Glutamatergic neuron (in vitro differentiated cells): ENCODE measurements at regions not wholly inside any gene's neighbourhood (a gene's known extent, or its start where the extent isn't known, plus 50 kb on each side); places are given as distances from the start of the nearest gene placed in this dataset.

Experiments used
- DNase-seq: peaks from one replicate; pipeline ENCODE4 v3.0.0; 2022
- H3K27ac Mint-ChIP-seq: one replicate; pipeline ENCODE4 v1.8.0; 2020; ENCODE audit warnings: mild to moderate bottlenecking, mixed read lengths, inconsistent platforms; ENCODE audit not compliant: unreplicated experiment
- H3K27me3 Mint-ChIP-seq: one replicate; pipeline ENCODE4 v1.8.0; 2020; ENCODE audit warnings: mild to moderate bottlenecking, moderate library complexity, mixed read lengths, inconsistent platforms; ENCODE audit not compliant: unreplicated experiment
- H3K36me3 Mint-ChIP-seq: one replicate; pipeline ENCODE4 v1.8.0; 2020; ENCODE audit warnings: mild to moderate bottlenecking, mixed read lengths, inconsistent platforms; ENCODE audit not compliant: unreplicated experiment
- H3K4me1 Mint-ChIP-seq: one replicate; pipeline ENCODE4 v1.8.0; 2020; ENCODE audit warnings: mild to moderate bottlenecking, low read depth, mixed read lengths, inconsistent platforms; ENCODE audit not compliant: unreplicated experiment
- H3K4me3 Mint-ChIP-seq: one replicate; pipeline ENCODE4 v1.8.0; 2020; ENCODE audit warnings: mild to moderate bottlenecking, mixed read lengths, inconsistent platforms; ENCODE audit not compliant: unreplicated experiment
- H3K9me3 Mint-ChIP-seq: one replicate; pipeline ENCODE4 v1.8.0; 2020; ENCODE audit warnings: mild to moderate bottlenecking, moderate library complexity, mixed read lengths, inconsistent platforms; ENCODE audit not compliant: unreplicated experiment
- CTCF ChIP-seq: fragments of 200-600 bp; sonication (generic); IDR thresholded peaks from one replicate; pipeline ENCODE4 v1.5.0; 2021; ENCODE audit not compliant: partially characterized antibody, unreplicated experiment

DNA sequence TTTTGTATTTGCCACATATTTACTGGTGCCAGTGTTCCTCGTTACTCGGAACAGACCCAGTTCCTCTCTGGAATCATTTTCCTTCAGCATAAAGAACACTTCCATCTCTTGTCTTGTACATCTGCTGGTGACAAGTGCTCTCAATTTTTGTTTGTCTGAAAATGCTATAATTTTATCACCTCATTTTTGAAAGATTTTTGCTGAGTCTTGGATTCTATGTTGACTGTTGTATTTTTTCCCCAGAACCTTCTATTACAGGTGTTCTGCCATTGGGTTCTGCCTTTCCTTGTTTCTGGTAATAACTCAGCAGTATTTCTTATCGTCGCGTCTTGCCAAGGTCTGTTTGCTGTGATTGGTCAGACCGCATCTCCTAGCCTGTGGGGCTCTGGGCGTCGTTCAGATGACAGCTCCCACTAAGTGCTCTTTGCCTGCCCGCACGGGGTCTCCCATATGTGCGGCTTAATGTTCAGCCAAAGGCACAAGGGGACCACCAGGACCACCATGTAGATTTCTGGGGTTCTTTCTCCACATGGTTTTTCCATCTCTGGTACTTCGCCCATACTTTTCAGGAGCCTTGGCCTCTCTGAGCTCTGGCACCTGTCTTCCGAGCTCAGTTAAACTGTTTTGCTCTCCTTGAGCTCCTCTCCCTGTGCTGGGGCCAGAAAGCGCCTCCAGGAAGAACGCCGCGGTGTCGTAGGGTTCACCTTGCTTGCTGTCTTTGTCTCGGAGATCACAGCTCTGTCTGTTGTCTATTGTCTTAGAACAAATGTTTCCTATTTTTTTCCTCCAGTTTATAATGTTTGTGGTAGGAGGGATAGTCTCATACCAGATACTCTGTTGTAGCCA lies 80.0 kb downstream of the METRNL start:
- TF ChIP-seq CTCF = no peak
- DNase-seq = no peak
- Mint-ChIP-seq H3K36me3 (no peaks in the 10 kb centered on the region), H3K4me3 (no peak overlapping the region), H3K27me3 (peaks cover 4% of the 10 kb centered on the region), H3K27ac (no peak overlapping the region), H3K9me3 (peaks cover 7% of the 10 kb centered on the region), H3K4me1 (peaks cover 2% of the 10 kb centered on the region)

DNA sequence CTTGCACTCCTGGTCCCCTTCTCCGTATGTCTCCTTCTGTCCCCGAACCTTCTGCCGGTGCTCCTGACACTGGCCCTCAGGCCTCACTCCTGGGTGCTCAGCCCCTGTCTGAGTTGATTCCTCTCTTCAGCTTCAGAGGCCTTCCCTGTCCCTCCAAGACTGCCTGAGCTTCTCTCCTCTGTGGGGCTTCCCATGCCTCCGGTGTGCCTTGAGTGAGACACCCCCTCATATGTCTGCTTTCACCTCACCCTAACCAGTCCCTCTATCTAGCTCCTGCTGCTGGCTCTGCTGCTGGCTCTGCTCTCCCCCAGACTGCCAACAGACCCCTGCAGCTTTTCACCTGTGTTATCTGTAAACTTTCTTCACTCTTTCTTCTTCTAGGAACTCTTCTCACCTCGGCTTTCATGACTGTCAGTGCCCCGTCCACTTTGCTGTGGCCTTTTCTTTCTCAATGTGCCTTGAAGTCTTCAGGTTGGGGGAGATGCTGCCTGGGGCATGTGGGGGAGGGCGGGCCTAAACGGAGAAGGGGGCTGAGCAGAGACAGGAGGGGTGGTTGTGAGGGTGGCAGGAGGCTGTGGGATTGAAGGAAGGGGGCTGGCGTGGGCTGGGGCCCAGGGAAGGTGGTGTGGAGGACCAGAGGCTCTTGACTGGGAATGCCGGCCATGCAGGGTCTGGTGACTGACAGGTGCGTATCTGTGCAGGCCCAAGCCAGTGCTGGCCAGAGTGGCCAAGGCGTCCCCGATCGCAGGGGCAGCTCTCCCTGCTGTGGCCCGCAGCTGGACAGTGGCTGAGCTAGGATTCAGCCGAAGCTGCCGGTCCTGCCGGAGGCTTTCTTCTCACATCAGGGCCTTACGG lies 81.3 kb downstream of the METRNL start:
- Mint-ChIP-seq H3K36me3 (no peaks in the 10 kb centered on the region), H3K9me3 (peaks cover 7% of the 10 kb centered on the region), H3K27me3 (no peaks in the 10 kb centered on the region), H3K4me1 (peaks cover 2% of the 10 kb centered on the region), H3K4me3 (no peak overlapping the region), H3K27ac (no peak overlapping the region)
- no peak for DNase-seq
- TF ChIP-seq CTCF = no peak

GRCh38 chr17:83161298-83162034 lies 82.1 kb downstream of the METRNL start:
- no peak for TF ChIP-seq CTCF
- peaks cover 10% of the 10 kb centered on the region for H3K9me3 Mint-ChIP-seq
- H3K4me1 Mint-ChIP-seq = peaks cover 2% of the 10 kb centered on the region
- no peaks in the 10 kb centered on the region for H3K36me3 Mint-ChIP-seq
- no peak overlapping the region for H3K4me3 Mint-ChIP-seq
- no peaks in the 10 kb centered on the region for H3K27me3 Mint-ChIP-seq
- no peak overlapping the region for H3K27ac Mint-ChIP-seq
- DNase-seq = no peak

DNA sequence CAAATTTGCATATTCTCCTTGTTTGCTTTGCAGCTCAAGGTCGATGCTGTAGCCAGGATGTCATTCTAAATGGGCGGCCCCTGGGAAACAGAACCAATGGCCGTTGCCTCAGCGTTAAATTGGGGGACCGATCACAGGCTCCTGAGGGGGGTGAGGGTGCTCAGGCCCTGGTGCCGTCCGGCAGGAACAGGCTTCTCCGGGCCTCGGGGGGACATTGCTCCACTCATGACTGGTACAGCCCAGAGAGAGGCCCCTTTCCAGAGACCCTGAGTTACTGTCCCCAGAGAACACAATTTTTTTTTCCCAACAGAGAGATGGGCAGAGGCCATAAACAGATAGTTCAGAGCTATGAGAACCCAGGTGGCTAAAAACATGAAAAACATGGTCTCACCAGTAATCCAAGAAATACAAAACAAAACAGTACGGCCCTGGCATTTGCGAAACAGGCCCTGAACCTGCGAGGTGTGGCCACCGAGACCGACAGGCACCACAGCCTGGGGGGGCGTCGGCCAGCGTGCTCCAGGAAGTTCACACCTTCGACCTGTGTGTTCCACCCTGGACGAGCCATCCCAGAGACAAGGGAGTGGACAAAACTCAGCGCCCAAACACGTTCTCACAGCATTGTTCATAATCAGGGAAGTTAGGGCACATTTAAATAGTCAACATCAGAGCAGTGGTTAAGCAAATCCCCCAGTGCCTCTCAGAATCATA lies 82.8 kb downstream of the METRNL start:
- Mint-ChIP-seq H3K4me3 (no peak overlapping the region), H3K4me1 (peaks cover 2% of the 10 kb centered on the region), H3K9me3 (peaks cover 13% of the 10 kb centered on the region), H3K36me3 (peaks cover 5% of the 10 kb centered on the region), H3K27me3 (no peaks in the 10 kb centered on the region), H3K27ac (no peak overlapping the region)
- TF ChIP-seq CTCF = no peak
- no peak for DNase-seq
